ENCODE measurements at regions not wholly inside any gene's neighbourhood (a gene's known extent, or its start where the extent isn't known, plus 50 kb on each side); places are given as distances from the start of the nearest gene placed in this dataset.

DNA sequence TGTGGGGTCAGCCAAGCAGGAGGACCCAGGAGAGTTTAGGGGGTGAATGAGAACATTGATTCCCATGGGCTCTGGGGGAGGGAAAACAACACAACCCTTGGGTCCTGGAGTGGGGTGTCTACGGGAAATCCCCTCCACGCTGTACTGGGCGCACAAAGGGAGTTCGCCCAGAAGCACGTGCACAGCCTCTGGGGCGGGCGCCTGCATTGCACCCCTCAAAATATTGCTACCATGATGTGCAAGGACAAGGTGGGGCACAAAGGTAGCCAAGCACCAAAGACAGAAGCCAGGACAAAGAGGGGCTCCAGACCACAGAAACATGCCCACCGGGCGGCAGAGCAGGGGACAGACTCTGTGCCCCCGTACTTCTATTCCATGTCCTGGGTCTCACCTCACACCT, 74.9 kb upstream of the EIF5 start:
- TF ChIP-seq CTCF (IDR thresholded peaks at IDR 0.05) (no peak), POLR2A (IDR thresholded peaks at IDR 0.05) (no peak)

Data from right lobe of liver (tissue), 4 donors.